Epithelial cell of proximal tubule (primary cell): ENCODE measurements at regions not wholly inside any gene's neighbourhood (a gene's known extent, or its start where the extent isn't known, plus 50 kb on each side); places are given as distances from the start of the nearest gene placed in this dataset.
A peak's percentile ranks its signal among the peaks of the same experiment; 100 is the strongest.

Experiments used
- DNase-seq: peaks from one replicate; pipeline ENCODE4 v3.0.0-alpha.2; 2011; ENCODE audit warnings: low read depth
- H3K4me3 ChIP-seq: 2 replicates; pipeline ENCODE4 v1.5.1; 2011; ENCODE audit warnings: low read depth, mild to moderate bottlenecking, low read length
- CTCF ChIP-seq: conservative IDR thresholded peaks from 2 replicates; pipeline ENCODE4 v1.5.1; 2012; ENCODE audit warnings: low read depth, mild to moderate bottlenecking, low read length

DNA sequence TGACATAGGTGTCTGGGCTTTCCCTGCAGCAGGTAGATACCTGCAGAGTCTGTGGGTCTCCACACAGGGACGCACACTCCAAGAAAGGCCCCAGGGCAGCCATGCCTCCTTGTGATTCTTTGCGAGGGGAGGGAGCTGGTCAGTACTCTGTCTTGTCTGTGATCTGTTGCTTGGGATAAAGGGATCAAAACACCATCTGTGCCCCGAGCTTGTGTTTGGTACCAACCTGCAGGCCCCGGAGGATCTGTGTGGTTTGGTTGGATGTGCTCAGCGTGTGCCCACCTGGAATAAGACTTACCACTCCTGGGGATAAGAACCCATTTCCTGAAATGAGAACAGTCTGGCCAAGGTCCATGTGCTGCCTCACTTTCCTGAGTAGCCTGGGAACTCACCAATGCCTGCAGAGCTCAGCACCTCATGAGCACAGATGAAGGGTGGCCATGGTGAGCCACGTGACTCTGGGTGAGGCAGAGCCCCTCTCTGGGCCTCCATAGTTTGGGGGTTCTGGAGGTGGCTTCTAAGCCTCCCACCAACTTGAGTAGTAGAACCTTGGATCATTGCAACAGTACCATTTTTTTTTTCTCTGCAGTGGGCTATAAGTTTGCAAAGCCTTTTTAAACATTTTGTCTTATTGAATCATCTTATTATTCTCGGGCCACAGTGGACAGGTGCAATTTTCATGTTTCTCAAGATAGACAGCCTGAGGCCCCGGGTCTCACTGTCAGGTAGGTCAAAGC is 134.8 kb downstream of the DDX1 start:
- no peak for TF ChIP-seq CTCF
- no peak overlapping the region for H3K4me3 ChIP-seq
- no peak for DNase-seq

DNA sequence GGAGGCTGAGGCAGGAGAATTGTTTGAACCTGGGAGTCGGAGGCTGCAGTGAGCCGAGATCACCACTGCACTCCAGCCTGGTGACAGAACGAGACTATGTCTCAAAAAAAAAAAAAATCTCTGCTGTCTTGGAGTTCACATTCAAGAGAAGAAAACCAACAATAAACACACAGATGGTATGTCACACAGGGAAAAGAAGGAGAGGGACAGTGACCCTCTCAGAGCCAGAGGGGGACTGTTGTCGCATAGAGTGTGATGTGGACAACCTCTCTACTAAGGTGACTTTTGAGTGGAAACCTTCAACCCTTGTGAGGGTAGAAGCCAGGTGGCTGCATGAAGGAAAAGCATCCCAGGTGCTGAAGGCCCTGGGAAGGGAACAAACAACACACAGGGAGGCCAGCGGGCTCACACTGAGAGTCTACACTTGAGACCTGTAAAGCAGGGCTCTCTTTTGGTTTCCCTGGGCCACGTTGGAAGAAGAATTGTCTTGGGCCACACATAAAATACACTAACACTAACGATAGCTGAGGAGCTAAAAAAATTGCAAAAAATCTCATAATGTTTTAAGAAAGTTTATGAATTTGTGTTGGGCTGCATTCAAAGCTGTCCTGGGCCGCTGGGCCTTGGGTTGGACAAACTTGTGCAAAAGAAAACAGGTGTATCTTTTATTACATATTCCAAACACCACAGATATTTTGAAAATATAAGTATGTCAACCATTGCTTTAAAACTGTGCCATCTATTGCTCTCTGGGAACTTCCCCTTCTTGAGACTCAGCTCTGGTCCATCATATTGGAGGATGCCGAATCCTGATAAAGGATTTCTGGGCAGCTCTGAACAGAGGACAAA is 136.0 kb downstream of the DDX1 start:
- no peak for DNase-seq
- TF ChIP-seq CTCF = no peak
- no peak overlapping the region for H3K4me3 ChIP-seq

DNA sequence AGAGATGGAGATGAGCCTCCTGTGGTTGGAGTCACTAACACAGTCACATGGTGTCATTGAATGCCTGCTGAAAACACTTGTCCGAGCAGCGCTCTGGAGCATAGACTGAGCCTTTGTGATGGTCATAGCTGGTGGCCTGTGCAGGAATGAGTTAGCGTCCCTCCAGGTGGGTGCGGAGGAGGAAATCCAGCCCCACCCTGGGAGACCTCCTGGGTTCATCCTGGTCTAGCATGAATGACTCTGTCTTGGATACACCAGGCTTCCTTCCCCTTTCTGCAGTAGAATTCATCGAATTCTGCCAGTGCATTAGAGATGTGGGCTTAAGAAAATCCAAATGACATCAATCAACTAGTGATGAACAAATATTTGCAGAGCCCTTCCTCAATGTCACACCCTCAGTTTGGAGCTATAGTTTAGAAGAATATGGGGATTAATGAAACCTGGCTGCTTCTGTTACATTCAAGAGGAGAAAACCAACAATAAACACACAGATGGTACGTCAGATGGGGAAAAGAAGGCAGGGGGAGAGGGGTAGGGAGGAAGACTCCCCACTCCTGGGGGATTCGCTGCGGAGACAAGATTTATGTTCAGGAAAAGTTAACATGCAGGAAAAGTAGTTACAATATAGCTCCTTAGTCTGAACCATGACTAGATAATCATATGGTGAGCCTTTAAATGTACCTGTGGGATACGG is 136.7 kb downstream of the DDX1 start:
- DNase-seq = no peak
- H3K4me3 ChIP-seq = no peak overlapping the region
- no peak for TF ChIP-seq CTCF

- TF ChIP-seq CTCF = no peak
- no peak for DNase-seq
- H3K4me3 ChIP-seq = no peak overlapping the region
Observed at GRCh38 chr2:15729001-15729400, 137.3 kb downstream of the DDX1 start.

DNA sequence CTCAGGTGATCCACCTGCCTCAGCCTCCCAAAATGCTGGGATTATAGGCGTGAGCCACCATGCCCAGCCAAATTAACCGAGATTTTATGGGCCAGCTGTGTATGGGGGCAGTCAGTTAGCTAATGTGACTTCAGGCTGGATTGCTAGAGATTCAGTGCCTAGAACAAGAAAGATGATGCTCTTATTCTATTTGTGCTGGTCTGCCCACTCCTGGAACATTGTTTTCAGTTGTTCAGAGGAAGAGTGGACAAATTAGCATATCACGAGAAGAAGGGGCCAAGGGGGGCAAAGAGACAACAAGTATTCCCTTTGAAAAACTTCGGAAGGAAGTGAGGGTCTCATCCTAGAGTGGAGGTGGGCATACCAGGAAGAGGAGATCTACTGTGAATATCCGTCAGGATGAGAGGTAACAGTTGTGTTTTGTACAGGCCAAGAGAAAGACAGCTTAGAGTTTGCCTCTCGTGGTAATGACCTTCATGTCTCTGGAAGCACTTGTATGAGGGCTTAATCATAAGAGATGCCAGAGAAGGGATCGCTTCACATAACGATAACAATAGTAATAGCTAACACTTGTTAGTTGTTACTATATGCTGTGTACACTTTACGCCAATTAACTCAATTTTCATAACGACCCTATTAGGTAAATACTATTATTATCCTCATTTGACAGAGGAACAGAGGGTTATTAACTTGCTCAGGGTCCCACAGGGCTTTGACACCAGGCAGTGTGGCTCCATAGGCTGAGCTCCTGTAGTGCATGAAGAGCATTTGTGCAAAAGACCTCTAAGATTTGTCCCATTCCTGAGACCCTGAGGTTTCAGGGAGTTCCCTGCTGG is 138.3 kb downstream of the DDX1 start:
- no peak overlapping the region for H3K4me3 ChIP-seq
- TF ChIP-seq CTCF = no peak
- no peak for DNase-seq

GRCh38 chr2:15730545-15731212 is 139.0 kb downstream of the DDX1 start:
- DNase-seq = peak; percentile 86
- H3K4me3 ChIP-seq = no peak overlapping the region
- TF ChIP-seq CTCF = no peak
